Putamen (tissue), 1 donor: ENCODE measurements at regions not wholly inside any gene's neighbourhood (a gene's known extent, or its start where the extent isn't known, plus 50 kb on each side); places are given as distances from the start of the nearest gene placed in this dataset.
A peak's percentile ranks its signal among the peaks of the same experiment; 100 is the strongest.

Source experiments
- DNase-seq: peaks from one replicate; pipeline ENCODE4 v3.0.0-alpha.2; 2016; ENCODE audit warnings: low spot score

DNA sequence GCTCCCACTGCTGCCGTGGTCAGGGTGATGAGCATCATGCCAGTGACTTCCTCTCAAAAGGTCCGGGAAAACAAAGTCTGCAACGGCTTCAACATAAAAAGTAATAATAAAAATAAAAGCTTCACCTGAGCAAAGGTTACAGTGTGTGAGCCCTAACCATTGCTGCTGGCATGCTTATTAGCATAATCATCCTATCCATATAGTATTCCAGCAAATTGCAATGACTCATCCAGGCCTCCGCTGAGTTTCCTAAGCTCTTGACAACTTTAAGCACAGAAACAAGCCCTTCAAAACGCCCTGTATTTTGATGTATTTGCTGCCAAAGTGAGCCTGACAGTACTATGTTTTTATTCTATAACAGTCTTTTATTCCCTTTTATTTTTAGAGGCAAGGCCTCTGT, 100.5 kb downstream of the AASDH start:
- no peak for DNase-seq

- no peak for DNase-seq
These were observed 103.9 kb downstream of the AASDH start for GRCh38 chr4:56283375-56283774.

GRCh38 chr4:56282004-56282403, 105.3 kb downstream of the AASDH start:
- DNase-seq: no peak

DNA sequence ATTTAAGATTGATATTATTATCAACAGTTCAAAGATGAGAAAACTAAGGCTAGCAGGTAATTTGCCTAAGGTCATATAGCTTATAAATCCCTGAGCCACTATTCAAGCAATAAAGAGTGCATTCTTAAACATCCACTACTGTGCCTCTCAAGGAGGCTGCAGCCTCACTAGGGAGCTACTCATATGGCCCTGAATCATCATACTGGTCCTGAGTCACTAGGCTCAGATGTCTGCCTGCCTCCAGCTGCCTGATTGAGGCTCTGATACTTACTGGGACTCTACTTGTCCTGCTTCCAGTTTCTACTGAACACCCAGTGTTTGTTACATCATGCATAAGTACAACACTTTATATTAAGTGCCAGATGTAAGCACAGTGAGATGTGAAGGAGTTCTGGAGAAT, 110.7 kb downstream of the AASDH start:
- DNase-seq: no peak

GRCh38 chr4:56273391-56273790, 113.9 kb downstream of the AASDH start:
- DNase-seq: no peak

DNA sequence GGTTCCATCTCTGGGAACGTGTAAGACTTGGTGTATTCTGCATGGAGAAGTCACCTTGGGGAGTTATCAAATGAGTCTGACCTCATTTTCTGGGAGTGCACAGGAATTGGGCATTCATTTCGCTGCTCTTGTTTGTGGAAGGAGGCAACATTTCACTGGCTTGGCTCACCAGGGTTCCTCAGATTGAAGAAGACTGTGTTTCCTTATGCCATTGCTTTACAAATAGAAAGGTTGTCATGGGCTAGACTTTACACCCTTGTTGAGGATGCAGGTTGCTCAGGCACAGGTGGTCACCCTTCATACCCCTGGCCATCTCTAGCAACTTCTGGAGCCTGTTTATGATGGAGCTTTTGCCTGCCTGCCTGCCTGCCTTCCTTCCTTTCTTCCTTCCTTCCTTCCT, 114.4 kb downstream of the AASDH start:
- no peak for DNase-seq

DNA sequence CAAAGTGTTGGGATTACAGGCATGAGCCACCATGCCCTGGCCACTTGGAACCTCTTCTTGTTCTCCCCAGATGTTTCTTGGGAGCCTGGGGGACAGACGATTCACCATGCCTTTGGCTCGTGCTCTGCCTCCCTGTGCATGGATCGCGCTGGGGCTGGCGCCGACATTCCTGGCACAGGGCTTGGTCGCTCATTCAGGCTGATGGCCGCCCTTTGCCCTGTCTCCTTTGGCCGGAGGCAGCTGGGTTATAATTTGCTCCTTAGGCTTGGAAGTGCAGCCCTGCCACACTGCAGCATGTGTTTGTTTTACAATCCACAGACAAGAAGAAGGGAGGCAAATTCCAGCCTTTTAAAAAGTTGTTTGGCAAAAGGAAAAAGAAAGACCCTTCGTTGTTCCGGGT, 115.3 kb downstream of the AASDH start:
- DNase-seq: no peak

DNA sequence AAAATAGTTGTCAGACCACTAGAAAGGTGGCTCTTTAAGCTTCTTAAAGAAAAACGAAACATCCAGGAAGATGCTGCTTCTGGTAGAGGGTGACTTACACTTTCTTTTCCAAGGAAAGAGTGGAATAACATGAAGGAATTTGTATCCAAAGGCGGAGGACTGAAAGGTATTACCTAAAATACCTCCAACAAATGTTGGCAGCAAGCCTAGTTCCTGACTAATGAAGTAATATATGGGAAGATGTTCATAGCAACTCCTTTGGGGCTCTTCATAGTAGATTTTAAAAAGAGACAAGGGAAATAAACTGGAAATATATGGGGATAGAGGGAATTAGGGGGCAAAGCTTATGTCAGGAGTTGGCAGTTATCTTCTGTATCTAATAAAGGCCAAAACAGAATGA, 116.2 kb downstream of the AASDH start:
- no peak for DNase-seq

GRCh38 chr4:56267558-56267957, 119.7 kb downstream of the AASDH start:
- no peak for DNase-seq

DNA sequence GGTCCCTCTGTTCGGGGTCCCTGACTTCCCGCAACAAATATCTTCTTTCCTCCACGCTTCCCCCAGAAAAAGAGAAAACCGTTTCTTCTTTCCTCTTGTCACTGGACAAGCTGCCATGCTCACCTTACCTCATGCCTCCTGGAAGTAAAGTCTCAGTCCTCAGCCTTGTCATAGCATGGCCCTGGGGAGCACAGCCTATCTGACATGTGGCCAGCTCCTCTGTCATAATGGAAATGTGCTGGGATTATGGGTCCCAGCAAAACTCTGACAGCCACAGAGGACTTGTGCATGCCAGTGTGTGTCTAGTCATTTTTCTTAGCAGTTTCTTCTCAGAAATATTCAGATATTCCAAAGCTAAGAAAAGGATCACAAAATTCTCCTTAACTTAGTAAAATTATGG, 122.4 kb downstream of the AASDH start:
- DNase-seq: no peak

- peak; percentile 42 for DNase-seq
These were observed 126.3 kb downstream of the AASDH start for GRCh38 chr4:56261027-56261426.

GRCh38 chr4:56260320-56260719, 127.0 kb downstream of the AASDH start:
- DNase-seq: no peak

DNA sequence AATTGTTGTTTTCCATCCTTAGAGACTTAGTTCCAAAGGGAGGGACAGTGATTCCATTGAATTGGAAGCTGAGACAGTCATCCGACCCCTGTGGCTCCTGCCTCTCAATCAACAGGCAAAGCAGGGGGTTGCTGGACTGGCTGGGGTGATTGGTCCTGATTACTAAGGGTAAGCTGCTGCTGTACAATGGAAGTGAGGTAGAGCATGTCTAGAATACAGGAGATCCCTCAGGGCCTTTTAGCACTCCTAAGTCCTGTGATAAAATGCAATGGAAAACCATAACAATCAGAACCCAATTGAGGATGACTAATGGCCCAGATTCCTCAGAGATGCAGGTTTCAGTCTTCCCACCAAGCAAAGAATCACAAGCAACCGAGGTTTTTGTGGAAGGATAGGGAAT, 127.6 kb downstream of the AASDH start:
- no peak for DNase-seq

DNA sequence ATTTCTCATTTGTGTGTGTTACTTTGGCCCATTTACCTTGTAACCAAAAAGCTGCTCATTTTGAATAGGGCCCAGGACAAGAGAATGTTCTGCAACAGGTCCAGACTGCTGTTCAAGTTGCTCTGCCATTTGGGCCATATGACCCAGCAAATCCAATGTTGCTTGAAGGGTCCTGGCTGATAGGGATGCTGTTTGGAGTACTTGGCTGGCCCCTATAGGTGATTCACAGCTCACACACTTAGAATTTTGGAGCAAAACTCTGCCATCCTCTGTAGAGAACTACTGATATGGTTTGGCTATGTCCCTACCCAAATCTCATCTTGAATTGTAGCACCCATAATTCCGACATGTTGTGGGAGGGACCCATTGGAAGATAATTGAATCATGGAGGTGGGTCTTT, 131.5 kb downstream of the AASDH start:
- no peak for DNase-seq

DNA sequence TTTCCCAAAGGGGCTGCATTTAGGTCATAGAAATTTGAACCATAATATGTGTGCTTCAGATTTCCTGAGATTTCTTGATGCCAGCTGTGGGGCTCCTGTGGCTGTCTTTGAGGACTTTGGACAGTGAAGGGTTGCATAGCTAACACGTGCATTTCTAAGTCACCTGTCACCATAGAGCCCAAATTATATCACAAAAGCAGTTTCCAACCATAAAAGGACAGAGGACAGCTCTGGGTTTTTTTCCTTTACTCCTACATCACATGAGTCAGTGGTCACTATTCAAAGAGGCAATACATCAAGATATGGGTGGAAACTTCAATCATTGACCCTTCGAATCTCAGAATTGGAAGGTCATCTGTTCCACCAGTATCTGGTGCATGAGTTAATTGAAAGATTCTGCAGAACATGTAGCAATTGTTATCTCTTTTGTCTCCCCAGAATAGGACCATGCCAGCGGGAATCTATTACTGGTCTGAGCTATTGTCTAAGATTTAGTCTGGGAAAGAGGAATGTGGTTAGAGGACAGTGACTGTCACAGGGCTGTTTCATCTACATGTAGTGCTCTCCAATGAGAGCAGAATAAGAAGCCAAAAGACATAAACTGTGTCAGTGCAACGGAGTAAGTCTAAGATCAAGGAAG, 133.5 kb downstream of the AASDH start:
- DNase-seq: no peak

DNA sequence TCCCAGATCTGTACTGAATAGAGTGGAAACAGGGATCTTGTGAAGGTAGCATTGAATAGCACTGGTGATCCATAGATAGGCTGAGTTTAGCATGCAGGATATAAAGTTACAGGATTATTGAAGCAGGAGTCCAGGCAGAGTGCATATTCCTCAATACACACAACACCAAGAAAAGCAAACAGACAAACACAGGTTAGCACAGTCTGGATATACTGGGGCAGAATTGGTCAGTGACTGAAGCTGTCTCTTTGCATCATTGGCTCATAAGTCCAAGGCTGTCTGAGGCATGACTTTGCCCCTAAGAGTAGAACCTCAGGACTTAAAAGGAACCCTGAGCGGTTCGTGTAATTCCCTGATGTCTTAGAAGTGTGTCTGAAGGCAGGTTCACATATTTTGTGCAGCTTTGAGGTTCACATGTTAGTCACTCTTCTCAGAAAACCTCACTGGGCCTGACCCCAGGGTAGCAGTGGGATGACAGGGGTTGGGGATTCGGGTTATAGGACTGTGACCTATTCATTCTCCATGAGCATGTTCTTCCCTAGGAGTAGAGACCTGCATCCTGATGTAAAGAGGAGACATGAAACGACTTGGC, 134.6 kb downstream of the AASDH start:
- DNase-seq: no peak

DNA sequence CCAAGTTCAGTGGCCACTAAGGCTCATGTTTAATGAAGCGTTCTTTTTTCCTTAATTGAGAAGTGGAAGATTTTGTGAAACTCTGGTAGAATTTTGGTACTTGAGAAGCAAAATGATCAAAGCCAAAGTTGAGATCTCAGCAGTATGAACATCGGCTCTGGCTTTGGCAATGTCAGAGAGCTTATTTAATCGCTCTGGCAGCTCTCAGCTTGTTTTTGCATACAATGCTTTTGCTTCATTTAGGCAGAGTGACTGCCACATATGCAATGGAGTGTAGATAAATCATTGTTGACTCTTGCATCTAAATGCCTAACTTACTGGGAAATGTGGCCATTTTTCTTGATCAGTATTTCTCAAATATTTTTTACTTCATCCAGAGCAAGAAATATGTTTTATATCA, 135.7 kb downstream of the AASDH start:
- no peak for DNase-seq

- no peak for DNase-seq
These were observed 136.5 kb downstream of the AASDH start for GRCh38 chr4:56250776-56251175.

DNA sequence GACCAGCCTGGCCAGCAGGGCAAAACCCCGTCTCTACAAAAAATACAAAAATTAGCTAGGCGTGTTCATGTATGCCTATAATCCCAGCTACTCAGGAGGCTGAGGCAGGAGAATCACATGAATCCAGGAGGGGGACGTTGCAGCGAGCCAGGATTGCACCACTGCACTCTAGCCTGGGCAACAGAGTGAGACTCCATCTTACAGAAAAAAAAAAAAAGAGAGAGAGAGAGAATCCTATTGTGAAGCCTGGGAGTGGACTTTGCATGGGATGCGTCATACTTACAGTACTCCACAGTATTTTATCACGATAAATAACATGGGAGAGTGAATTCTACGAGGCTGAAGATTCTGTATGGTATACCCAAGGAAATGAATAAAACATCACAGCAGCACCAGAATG, 139.6 kb downstream of the AASDH start:
- no peak for DNase-seq

DNA sequence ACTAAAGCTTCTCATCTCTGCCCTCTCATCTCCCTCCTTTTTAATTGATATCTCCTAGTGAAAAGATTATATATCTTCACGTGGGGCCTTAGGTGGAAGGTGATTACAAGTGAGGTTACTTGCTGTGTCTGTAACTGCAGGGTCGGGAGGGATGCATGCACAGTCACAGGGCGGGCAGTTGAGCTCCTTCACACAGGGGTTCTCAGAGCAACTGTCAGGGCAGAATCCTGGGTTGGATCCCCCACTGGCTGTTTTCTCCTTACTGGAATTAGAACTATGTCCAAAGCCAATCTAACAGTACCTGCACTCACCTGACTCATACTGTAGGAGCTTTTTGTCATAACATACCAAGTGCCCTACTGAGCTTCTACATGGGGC, 141.1 kb downstream of the AASDH start:
- DNase-seq: no peak

DNA sequence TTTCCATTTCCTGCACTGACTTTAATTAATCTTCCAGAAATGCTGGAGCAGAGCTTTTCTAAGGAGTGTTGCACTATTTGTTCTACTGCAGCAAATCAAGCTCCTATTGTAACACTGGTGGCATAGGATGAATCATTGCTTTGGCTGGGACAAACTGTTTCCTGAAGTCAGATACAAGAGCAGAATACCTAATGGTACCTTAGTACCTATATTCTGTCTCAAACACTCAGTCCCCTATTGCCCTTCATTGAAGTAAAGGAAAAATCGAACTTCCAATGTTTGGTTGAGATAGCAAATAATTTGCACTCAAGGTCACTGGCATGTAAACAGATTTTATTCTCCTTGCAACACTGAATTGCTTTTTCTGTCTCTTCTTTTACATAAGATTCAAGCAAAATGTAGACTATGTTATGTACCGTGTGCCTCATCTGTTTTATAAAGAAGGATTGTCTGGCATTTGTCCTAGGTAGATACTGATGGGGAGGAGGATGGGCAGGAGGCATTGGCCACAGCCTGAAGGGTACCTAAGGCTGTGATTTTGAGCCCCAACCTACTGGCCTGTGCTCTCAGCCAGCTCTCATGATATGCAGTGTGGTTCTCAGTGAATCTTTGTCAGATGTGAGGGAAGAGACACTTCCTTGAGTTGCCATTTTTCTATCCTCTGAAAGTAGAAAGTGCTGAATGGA, 141.6 kb downstream of the AASDH start:
- DNase-seq: no peak

- no peak for DNase-seq
These were observed 142.6 kb downstream of the AASDH start for GRCh38 chr4:56244681-56245080.

DNA sequence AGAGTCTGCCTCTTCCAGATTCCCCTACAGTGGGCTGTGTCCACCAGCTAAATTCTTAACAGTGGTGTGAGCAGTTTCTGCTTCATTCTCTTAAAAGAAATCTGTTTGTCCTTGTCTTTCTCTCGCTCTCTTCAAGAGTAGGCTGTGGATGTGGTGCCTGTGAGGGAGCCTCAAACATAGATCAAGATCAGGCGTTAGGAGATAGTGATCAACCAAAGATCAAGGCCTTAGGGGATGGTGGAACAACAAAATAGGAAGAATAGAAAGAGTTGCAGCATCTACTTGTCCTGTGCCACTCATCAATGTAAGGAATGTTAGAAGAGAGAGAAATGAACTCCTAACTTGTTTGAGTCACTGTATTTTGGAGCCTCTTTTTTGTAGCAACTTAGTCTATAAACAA, 144.2 kb downstream of the AASDH start:
- DNase-seq: no peak

DNA sequence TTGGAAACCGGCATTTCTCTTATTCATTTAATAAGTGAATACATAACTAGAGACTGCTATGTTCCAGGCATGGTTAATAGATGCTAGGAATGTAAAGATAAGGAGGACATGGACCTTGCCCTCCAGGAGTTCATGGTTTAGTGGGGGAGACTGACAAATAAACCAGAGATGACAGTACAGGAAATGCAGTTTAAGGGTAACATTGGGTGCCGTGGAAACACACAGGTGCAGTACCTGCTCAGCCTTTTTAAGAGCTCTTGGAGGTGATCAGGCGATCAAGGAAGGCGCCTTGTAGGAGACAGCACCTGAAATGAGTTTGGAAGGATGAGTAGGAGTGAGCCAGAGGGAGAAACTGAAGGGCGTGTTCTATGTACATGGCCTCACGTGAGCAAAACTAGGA, 145.8 kb downstream of the AASDH start:
- no peak for DNase-seq
